ENCODE measurements at regions not wholly inside any gene's neighbourhood (a gene's known extent, or its start where the extent isn't known, plus 50 kb on each side); places are given as distances from the start of the nearest gene placed in this dataset.
A peak's percentile ranks its signal among the peaks of the same experiment; 100 is the strongest.

GRCh38 chr3:23659840-23660430, 145.8 kb upstream of the UBE2E1 start:
- H3K27ac ChIP-seq (ENCODE audit: low read length): no peak overlapping the region

DNA sequence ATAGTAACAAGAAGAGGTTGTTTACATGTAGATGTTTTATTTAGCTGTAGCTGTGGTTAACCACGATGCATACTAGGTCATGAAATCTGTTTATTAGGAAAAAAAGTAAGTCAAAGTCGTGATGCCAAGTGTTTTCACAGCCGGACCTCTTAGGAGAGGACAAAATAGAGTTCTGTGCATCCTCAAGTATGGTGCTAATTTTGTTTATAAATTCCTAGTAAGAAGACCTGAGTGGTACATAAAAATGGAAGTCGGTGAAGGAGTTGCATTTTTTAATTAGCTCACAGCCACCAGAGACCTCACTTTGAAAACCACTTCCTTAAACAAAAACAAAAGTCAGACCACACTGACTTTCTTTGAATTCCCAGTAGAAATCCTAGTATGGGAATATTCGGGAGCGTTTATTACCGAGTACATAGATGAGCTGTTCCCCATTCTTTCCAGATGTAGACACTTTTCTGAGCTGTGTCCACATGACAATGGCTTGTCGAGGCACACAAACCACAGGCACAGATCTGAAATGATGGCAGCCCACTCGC, 143.6 kb upstream of the UBE2E1 start:
- Histone ChIP-seq H3K36me3 (ENCODE audit: insufficient read depth, low read length) (no peaks in the 10 kb centered on the region), H3K4me3 (ENCODE audit: low read length) (no peak overlapping the region), H3K9me3 (ENCODE audit: low read length) (no peaks in the 10 kb centered on the region), H3K27ac (ENCODE audit: low read length) (no peak overlapping the region), H2AFZ (ENCODE audit: low read depth, low read length) (no peak overlapping the region), H3K27me3 (ENCODE audit: insufficient read depth, low read depth, low read length) (no peaks in the 10 kb centered on the region), H3K9me2 (ENCODE audit: insufficient read depth, low read length) (no peaks in the 10 kb centered on the region), H3K79me2 (replicated peaks; ENCODE audit: insufficient read depth, low read length) (no peaks in the 10 kb centered on the region), H3K9ac (ENCODE audit: low read length) (no peak overlapping the region), H3F3A (ENCODE audit: insufficient read depth, low read length, poor library complexity, severe bottlenecking) (no peaks in the 10 kb centered on the region), H3K4me2 (ENCODE audit: low read length) (no peak overlapping the region), H4K20me1 (ENCODE audit: insufficient read depth) (no peaks in the 10 kb centered on the region)
- no peak for TF ChIP-seq CTCF (IDR thresholded peaks at IDR 0.05; ENCODE audit: poor library complexity, severe bottlenecking)
- no peak for TF ChIP-seq MXI1 (conservative IDR thresholded peaks at IDR 0.05; ENCODE audit: poor library complexity, severe bottlenecking)
- TF ChIP-seq RAD21 (conservative IDR thresholded peaks at IDR 0.05): no peak
- TF ChIP-seq SMC3 (conservative IDR thresholded peaks at IDR 0.05; ENCODE audit: poor library complexity): no peak
- no peak for TF ChIP-seq TAF1 (IDR thresholded peaks at IDR 0.05; ENCODE audit: low read depth)
- no peak for TF ChIP-seq EZH2 (IDR thresholded peaks at IDR 0.05; ENCODE audit: borderline replicate concordance, insufficient read depth, low read length, poor library complexity, severe bottlenecking)
- TF ChIP-seq, protein P1, sequence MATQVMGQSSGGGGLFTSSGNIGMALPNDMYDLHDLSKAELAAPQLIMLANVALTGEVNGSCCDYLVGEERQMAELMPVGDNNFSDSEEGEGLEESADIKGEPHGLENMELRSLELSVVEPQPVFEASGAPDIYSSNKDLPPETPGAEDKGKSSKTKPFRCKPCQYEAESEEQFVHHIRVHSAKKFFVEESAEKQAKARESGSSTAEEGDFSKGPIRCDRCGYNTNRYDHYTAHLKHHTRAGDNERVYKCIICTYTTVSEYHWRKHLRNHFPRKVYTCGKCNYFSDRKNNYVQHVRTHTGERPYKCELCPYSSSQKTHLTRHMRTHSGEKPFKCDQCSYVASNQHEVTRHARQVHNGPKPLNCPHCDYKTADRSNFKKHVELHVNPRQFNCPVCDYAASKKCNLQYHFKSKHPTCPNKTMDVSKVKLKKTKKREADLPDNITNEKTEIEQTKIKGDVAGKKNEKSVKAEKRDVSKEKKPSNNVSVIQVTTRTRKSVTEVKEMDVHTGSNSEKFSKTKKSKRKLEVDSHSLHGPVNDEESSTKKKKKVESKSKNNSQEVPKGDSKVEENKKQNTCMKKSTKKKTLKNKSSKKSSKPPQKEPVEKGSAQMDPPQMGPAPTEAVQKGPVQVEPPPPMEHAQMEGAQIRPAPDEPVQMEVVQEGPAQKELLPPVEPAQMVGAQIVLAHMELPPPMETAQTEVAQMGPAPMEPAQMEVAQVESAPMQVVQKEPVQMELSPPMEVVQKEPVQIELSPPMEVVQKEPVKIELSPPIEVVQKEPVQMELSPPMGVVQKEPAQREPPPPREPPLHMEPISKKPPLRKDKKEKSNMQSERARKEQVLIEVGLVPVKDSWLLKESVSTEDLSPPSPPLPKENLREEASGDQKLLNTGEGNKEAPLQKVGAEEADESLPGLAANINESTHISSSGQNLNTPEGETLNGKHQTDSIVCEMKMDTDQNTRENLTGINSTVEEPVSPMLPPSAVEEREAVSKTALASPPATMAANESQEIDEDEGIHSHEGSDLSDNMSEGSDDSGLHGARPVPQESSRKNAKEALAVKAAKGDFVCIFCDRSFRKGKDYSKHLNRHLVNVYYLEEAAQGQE (IDR thresholded peaks at IDR 0.05; ENCODE audit: borderline replicate concordance): no peak
- no peak for TF ChIP-seq POLR2AphosphoS5 (IDR thresholded peaks at IDR 0.05)
- no peak for TF ChIP-seq EP300 (conservative IDR thresholded peaks at IDR 0.05; ENCODE audit: poor library complexity, severe bottlenecking)

More at GRCh38 chr3:23659840-23660430, 145.8 kb upstream of the UBE2E1 start:
- Histone ChIP-seq H3K4me3 (ENCODE audit: low read length) (no peak overlapping the region), H3K4me2 (ENCODE audit: low read length) (no peak overlapping the region), H3K9me2 (ENCODE audit: insufficient read depth, low read length) (no peaks in the 10 kb centered on the region), H4K20me1 (ENCODE audit: insufficient read depth) (no peaks in the 10 kb centered on the region), H3K36me3 (ENCODE audit: insufficient read depth, low read length) (no peaks in the 10 kb centered on the region), H3K27me3 (ENCODE audit: insufficient read depth, low read depth, low read length) (no peaks in the 10 kb centered on the region), H3K79me2 (replicated peaks; ENCODE audit: insufficient read depth, low read length) (no peaks in the 10 kb centered on the region), H3F3A (ENCODE audit: insufficient read depth, low read length, poor library complexity, severe bottlenecking) (no peaks in the 10 kb centered on the region), H2AFZ (ENCODE audit: low read depth, low read length) (no peak overlapping the region), H3K9ac (ENCODE audit: low read length) (no peak overlapping the region), H3K9me3 (ENCODE audit: low read length) (no peaks in the 10 kb centered on the region)
- TF ChIP-seq SMC3 (conservative IDR thresholded peaks at IDR 0.05; ENCODE audit: poor library complexity): no peak
- peak; percentile 23 for TF ChIP-seq POLR2AphosphoS5 (IDR thresholded peaks at IDR 0.05)
- TF ChIP-seq RAD21 (conservative IDR thresholded peaks at IDR 0.05): no peak

Data from neural cell (in vitro differentiated cells).